ENCODE measurements at regions not wholly inside any gene's neighbourhood (a gene's known extent, or its start where the extent isn't known, plus 50 kb on each side); places are given as distances from the start of the nearest gene placed in this dataset.

- no peak overlapping the region for H3K27ac ChIP-seq (ENCODE audit: low read length)
- no peak overlapping the region for H3K4me3 ChIP-seq (ENCODE audit: low read length)
- no peak overlapping the region for H2AFZ ChIP-seq (ENCODE audit: low read length)
- no peaks in the 10 kb centered on the region for H3K27me3 ChIP-seq (ENCODE audit: low read length)
- 0 out of 2 replicates have a peak, but pooled peaks cover 2% of the 10 kb centered on the region for H3K9me2 ChIP-seq (replicated peaks; ENCODE audit: insufficient read depth, low read length)
- H3K79me2 ChIP-seq (ENCODE audit: low read length): no peaks in the 10 kb centered on the region
- no peaks in the 10 kb centered on the region for H4K20me1 ChIP-seq (ENCODE audit: insufficient read depth, low read depth, low read length)
- H3K4me1 ChIP-seq (ENCODE audit: low read length): no peaks in the 10 kb centered on the region
- H3K4me2 ChIP-seq (ENCODE audit: low read depth, low read length, poor library complexity, severe bottlenecking): no peak overlapping the region
- no peaks in the 10 kb centered on the region for H3K36me3 ChIP-seq (ENCODE audit: insufficient read depth, low read length)
- H3K9ac ChIP-seq (ENCODE audit: low read length): no peak overlapping the region
- H3K9me3 ChIP-seq (ENCODE audit: low read length): peaks cover 14% of the 10 kb centered on the region; the same call in 1 of the 2 replicates
- no peak for DNase-seq
Measured at GRCh38 chr5:162496100-162496808, 428.7 kb downstream of the GABRG2 start.

- H3K9me3 ChIP-seq (ENCODE audit: low read length): peaks cover 11% of the 10 kb centered on the region; the same call in 1 of the 2 replicates
- H3K4me3 ChIP-seq (ENCODE audit: low read length): no peak overlapping the region
- no peak overlapping the region for H3K27ac ChIP-seq (ENCODE audit: low read length)
- H3K9me2 ChIP-seq (replicated peaks; ENCODE audit: insufficient read depth, low read length): 0 out of 2 replicates have a peak, but pooled peaks cover 2% of the 10 kb centered on the region
- H2AFZ ChIP-seq (ENCODE audit: low read length): no peak overlapping the region
- H3K27me3 ChIP-seq (ENCODE audit: low read length): no peaks in the 10 kb centered on the region
- no peak overlapping the region for H3K9ac ChIP-seq (ENCODE audit: low read length)
- DNase-seq: no peak
- no peak overlapping the region for H3K4me2 ChIP-seq (ENCODE audit: low read depth, low read length, poor library complexity, severe bottlenecking)
- H3K36me3 ChIP-seq (ENCODE audit: insufficient read depth, low read length): no peaks in the 10 kb centered on the region
- H4K20me1 ChIP-seq (ENCODE audit: insufficient read depth, low read depth, low read length): no peaks in the 10 kb centered on the region
- H3K4me1 ChIP-seq (ENCODE audit: low read length): no peaks in the 10 kb centered on the region
- no peaks in the 10 kb centered on the region for H3K79me2 ChIP-seq (ENCODE audit: low read length)
Measured at GRCh38 chr5:162497455-162497854, 429.9 kb downstream of the GABRG2 start.

- no peak for DNase-seq
- Histone ChIP-seq H3K36me3 (ENCODE audit: insufficient read depth, low read length) (no peaks in the 10 kb centered on the region), H3K4me1 (ENCODE audit: low read length) (no peaks in the 10 kb centered on the region), H3K79me2 (ENCODE audit: low read length) (no peaks in the 10 kb centered on the region), H2AFZ (ENCODE audit: low read length) (no peak overlapping the region), H3K4me3 (ENCODE audit: low read length) (no peak overlapping the region), H3K27ac (ENCODE audit: low read length) (no peak overlapping the region), H3K4me2 (ENCODE audit: low read depth, low read length, poor library complexity, severe bottlenecking) (no peak overlapping the region), H3K27me3 (ENCODE audit: low read length) (no peaks in the 10 kb centered on the region), H3K9ac (ENCODE audit: low read length) (no peak overlapping the region), H3K9me3 (ENCODE audit: low read length) (0 out of 2 replicates have a peak, but pooled peaks cover 3% of the 10 kb centered on the region), H3K9me2 (replicated peaks; ENCODE audit: insufficient read depth, low read length) (no peaks in the 10 kb centered on the region), H4K20me1 (ENCODE audit: insufficient read depth, low read depth, low read length) (no peaks in the 10 kb centered on the region)
Measured at GRCh38 chr5:162502780-162503179, 435.2 kb downstream of the GABRG2 start.

- Histone ChIP-seq H3K4me3 (ENCODE audit: low read length) (no peak overlapping the region), H3K4me2 (ENCODE audit: low read depth, low read length, poor library complexity, severe bottlenecking) (no peak overlapping the region), H4K20me1 (ENCODE audit: insufficient read depth, low read depth, low read length) (no peaks in the 10 kb centered on the region), H3K9ac (ENCODE audit: low read length) (no peak overlapping the region), H3K27me3 (ENCODE audit: low read length) (no peaks in the 10 kb centered on the region), H3K79me2 (ENCODE audit: low read length) (no peaks in the 10 kb centered on the region), H3K36me3 (ENCODE audit: insufficient read depth, low read length) (no peaks in the 10 kb centered on the region), H3K9me3 (ENCODE audit: low read length) (0 out of 2 replicates have a peak, but pooled peaks cover 3% of the 10 kb centered on the region), H3K9me2 (replicated peaks; ENCODE audit: insufficient read depth, low read length) (no peaks in the 10 kb centered on the region), H2AFZ (ENCODE audit: low read length) (no peak overlapping the region), H3K27ac (ENCODE audit: low read length) (no peak overlapping the region), H3K4me1 (ENCODE audit: low read length) (no peaks in the 10 kb centered on the region)
- no peak for DNase-seq
Measured at GRCh38 chr5:162503796-162504195, 436.2 kb downstream of the GABRG2 start.

- Histone ChIP-seq H3K9me3 (ENCODE audit: low read length) (peaks cover 8% of the 10 kb centered on the region; the same call in 1 of the 2 replicates), H2AFZ (ENCODE audit: low read length) (no peak overlapping the region), H3K36me3 (ENCODE audit: insufficient read depth, low read length) (no peaks in the 10 kb centered on the region), H3K9me2 (replicated peaks; ENCODE audit: insufficient read depth, low read length) (no peaks in the 10 kb centered on the region), H3K79me2 (ENCODE audit: low read length) (no peaks in the 10 kb centered on the region), H3K9ac (ENCODE audit: low read length) (no peak overlapping the region), H3K4me3 (ENCODE audit: low read length) (no peak overlapping the region), H3K27ac (ENCODE audit: low read length) (no peak overlapping the region), H3K4me2 (ENCODE audit: low read depth, low read length, poor library complexity, severe bottlenecking) (no peak overlapping the region), H4K20me1 (ENCODE audit: insufficient read depth, low read depth, low read length) (no peaks in the 10 kb centered on the region), H3K4me1 (ENCODE audit: low read length) (no peaks in the 10 kb centered on the region), H3K27me3 (ENCODE audit: low read length) (no peaks in the 10 kb centered on the region)
- no peak for DNase-seq
Measured at GRCh38 chr5:162512935-162513565, 445.5 kb downstream of the GABRG2 start.

- no peaks in the 10 kb centered on the region for H3K4me1 ChIP-seq (ENCODE audit: low read length)
- no peak overlapping the region for H3K9ac ChIP-seq (ENCODE audit: low read length)
- H3K9me2 ChIP-seq (replicated peaks; ENCODE audit: insufficient read depth, low read length): no peaks in the 10 kb centered on the region
- H4K20me1 ChIP-seq (ENCODE audit: insufficient read depth, low read depth, low read length): no peaks in the 10 kb centered on the region
- peaks cover 11% of the 10 kb centered on the region; the same call in 1 of the 2 replicates for H3K9me3 ChIP-seq (ENCODE audit: low read length)
- no peak overlapping the region for H3K4me2 ChIP-seq (ENCODE audit: low read depth, low read length, poor library complexity, severe bottlenecking)
- H3K27ac ChIP-seq (ENCODE audit: low read length): no peak overlapping the region
- H3K27me3 ChIP-seq (ENCODE audit: low read length): no peaks in the 10 kb centered on the region
- H3K36me3 ChIP-seq (ENCODE audit: insufficient read depth, low read length): no peaks in the 10 kb centered on the region
- H3K4me3 ChIP-seq (ENCODE audit: low read length): no peak overlapping the region
- H3K79me2 ChIP-seq (ENCODE audit: low read length): no peaks in the 10 kb centered on the region
- H2AFZ ChIP-seq (ENCODE audit: low read length): no peak overlapping the region
- no peak for DNase-seq
Measured at GRCh38 chr5:162514116-162514515, 446.5 kb downstream of the GABRG2 start.

- H3K9ac ChIP-seq (ENCODE audit: low read length): no peak overlapping the region
- H4K20me1 ChIP-seq (ENCODE audit: insufficient read depth, low read depth, low read length): no peaks in the 10 kb centered on the region
Measured at GRCh38 chr5:162520878-162521277, 453.3 kb downstream of the GABRG2 start.

GRCh38 chr5:162529209-162529608 is 461.6 kb downstream of the GABRG2 start:
- Histone ChIP-seq H3K79me2 (ENCODE audit: low read length) (no peaks in the 10 kb centered on the region), H3K4me3 (ENCODE audit: low read length) (no peak overlapping the region), H3K36me3 (ENCODE audit: insufficient read depth, low read length) (no peaks in the 10 kb centered on the region; the same call in 1 of the 2 replicates), H3K27me3 (ENCODE audit: low read length) (no peaks in the 10 kb centered on the region), H3K9me3 (ENCODE audit: low read length) (peaks cover 41% of the 10 kb centered on the region), H3K4me2 (ENCODE audit: low read depth, low read length, poor library complexity, severe bottlenecking) (no peak overlapping the region), H4K20me1 (ENCODE audit: insufficient read depth, low read depth, low read length) (no peaks in the 10 kb centered on the region), H3K27ac (ENCODE audit: low read length) (no peak overlapping the region), H3K9me2 (replicated peaks; ENCODE audit: insufficient read depth, low read length) (no peaks in the 10 kb centered on the region), H2AFZ (ENCODE audit: low read length) (no peak overlapping the region), H3K4me1 (ENCODE audit: low read length) (no peaks in the 10 kb centered on the region), H3K9ac (ENCODE audit: low read length) (no peak overlapping the region)
- no peak for DNase-seq

More at GRCh38 chr5:162520878-162521277, 453.3 kb downstream of the GABRG2 start:
- Histone ChIP-seq H2AFZ (ENCODE audit: low read length) (no peak overlapping the region), H3K36me3 (ENCODE audit: insufficient read depth, low read length) (no peaks in the 10 kb centered on the region), H3K4me3 (ENCODE audit: low read length) (no peak overlapping the region), H3K9me2 (replicated peaks; ENCODE audit: insufficient read depth, low read length) (no peaks in the 10 kb centered on the region), H3K79me2 (ENCODE audit: low read length) (no peaks in the 10 kb centered on the region), H3K4me2 (ENCODE audit: low read depth, low read length, poor library complexity, severe bottlenecking) (no peak overlapping the region), H3K27ac (ENCODE audit: low read length) (no peak overlapping the region), H3K9me3 (ENCODE audit: low read length) (peaks cover 25% of the 10 kb centered on the region), H3K4me1 (ENCODE audit: low read length) (no peaks in the 10 kb centered on the region), H3K27me3 (ENCODE audit: low read length) (no peaks in the 10 kb centered on the region)
- no peak for DNase-seq

All from Karpas-422 (cell line).